Hematopoietic multipotent progenitor cell treated with erythropoietin and hydrocortisone succinate and interleukin-3 and kit ligand, for 8 days (in vitro differentiated cells): ENCODE measurements at regions not wholly inside any gene's neighbourhood (a gene's known extent, or its start where the extent isn't known, plus 50 kb on each side); places are given as distances from the start of the nearest gene placed in this dataset.

Source experiments
- DNase-seq: peaks from one replicate; pipeline ENCODE4 v3.0.0-alpha.2; 2015

DNA sequence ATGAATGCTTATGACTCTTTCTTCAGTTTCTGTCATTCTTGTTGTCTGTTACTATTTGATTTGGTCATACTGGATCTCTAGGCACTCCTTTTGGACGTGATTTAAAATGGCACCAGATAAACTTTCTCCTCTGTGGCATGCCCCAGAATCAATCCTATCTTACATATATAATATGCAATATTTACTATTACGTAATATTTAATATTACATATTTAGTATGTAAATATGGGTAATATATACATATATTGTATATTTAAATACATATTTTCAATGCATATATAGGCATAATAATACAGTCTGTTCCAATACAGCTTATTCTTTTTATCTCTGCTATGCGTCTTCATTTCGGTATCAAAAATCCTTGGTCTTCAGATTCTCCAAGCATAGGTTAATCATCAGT is 104.4 kb upstream of the PRR20A start:
- no peak for DNase-seq

DNA sequence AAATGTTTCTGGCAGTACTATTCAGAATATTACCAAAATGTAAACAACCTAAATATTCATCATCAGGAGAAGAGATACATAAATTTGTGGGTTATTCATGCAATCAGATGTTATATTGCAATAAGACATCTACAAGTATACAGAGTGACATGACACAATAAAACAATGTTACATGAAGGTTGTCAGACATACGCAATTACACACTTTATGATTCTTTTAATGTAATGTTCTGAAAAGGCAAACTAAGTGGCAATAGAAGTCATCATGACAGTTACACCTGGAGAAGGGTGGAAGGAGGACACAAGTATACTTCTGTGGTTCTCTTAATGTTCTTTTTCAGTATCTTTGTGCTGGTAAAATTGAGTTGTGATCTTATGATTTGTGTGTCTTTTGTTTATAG is 95.8 kb upstream of the PRR20A start:
- DNase-seq, result no peak

DNA sequence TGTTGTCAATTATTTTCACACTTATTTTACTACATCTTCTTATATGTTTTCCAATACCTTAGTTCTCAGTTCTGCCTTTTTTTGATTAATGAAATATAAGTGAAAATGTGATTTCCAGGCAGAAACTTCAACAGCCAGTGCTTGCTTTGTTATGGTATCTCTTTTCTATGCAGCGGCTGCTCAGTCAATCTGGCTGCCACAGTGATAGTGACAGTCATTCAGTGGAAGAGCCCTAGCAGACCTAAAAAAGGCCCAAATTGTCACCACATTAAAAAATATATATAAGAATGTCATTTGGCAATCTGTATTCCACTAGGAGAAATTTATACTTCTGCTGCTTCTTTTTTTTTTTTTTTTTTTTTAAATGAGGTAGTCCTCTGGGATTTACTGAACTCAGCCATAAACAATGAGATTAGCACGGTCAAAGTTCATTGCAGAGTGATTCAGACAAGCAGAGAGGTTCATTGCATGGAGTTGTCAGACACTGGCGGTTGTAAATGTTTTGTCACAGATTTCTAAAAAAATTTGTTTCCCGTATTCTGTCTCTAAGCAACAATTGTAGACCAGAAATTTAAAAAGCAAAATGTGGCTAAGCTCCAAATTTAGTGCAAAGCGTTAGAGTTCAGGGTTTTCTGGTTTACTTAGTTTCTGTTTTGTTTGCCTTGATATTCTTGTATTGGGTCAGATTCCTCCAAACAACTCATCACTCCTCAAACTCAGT is 94.7 kb upstream of the PRR20A start:
- no peak for DNase-seq

DNA sequence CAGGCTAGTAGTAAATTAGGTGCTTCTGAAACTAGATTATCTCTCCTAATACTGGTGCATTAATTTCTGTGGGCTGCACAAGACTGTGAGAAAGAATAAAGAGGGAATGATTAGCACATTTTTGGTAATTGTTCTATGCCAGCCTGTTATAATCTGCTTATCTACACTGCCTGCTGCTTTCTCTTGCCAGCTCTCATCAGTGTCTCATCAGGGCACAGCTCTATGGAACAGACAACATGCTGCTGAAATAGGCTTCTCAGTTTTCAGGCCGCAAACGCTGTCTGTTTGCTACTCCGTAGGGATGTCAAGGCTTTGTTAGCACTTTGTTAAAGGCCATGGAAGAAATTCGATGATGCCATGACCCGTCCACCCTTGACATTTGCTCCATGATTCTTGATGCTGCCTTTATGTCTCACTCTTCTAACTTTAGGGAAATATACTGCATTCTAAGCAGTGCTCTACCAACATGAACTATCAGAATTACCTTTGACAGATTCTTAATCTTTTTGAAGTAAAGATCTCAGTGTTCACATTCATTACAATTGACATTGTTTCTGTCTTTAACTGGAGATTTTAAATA is 84.0 kb upstream of the PRR20A start:
- DNase-seq, result no peak

DNA sequence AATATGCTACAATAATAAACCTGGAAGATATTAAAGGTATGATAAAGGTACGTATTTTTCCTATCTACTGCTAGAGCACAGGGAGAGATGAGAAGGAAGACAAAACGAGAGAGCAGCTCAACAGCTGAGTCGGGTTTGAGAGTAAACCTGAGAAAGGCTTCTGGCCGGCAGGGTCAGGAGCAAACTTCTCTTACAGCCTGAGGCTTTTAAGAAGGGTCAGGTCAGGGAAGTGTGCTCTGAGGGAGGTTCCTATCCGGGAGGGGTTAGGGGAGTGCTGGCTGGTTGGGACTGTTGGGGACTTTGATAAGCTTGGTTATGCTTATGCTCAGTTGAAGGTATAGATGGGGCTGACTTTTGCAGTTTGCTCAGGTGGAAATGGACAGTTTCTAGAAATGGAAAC is 77.7 kb upstream of the PRR20A start:
- DNase-seq, result no peak

DNA sequence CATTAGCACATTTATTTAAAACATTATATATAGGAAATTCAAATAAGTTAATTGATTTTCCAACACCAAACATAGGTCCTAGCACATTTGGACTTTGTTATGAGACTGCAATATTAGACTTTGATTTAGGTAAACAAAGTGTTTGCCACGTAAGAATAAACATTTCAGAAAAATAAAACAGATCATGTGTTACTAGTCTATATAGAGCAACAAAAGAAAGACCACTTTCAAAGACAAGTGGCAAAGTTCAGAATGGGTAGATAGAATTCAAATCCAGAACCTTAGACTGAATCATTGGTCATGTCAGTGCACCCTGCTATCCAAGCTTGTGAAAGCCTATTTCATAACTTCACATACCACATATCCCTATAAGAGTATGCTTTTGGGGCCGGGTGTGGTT is 66.7 kb upstream of the PRR20A start:
- no peak for DNase-seq

DNA sequence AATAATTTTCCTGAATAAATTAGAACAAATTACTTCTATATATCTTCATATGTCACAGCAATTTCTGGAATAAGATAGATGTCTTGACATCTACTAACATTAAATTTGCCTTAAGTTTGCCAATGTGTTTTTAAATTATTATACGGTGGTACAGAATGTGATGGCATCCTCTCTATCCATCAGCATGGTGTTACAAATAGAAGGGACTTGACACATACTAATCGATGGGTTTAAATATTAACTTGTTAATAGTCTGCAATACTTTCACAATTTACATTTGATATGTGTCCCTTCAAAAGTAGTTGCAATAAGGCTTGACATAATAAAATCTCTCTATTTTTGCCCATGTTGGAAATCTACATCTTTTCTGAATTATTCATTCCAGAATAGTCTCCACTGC is 65.1 kb upstream of the PRR20A start:
- no peak for DNase-seq

DNA sequence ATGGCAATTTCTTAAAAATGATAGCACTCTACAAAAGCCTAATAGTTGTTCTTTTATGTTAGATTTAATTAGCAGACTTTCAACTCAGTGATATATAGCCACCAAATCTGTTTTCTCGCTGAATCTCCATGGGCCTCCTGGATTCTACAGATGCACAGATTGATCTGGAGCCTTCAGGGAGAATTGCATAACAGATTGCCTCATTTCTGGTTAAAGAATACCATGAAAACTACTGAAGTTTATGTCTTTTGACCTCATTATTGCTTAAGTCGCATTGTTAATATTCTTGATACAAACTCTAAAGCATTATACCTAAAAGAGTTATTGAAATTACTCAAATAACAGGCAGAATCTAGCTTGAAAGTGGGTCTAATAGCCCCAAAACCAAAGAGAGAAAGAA is 53.7 kb upstream of the PRR20A start:
- no peak for DNase-seq
